ENCODE measurements at regions not wholly inside any gene's neighbourhood (a gene's known extent, or its start where the extent isn't known, plus 50 kb on each side); places are given as distances from the start of the nearest gene placed in this dataset.

- Mint-ChIP-seq H3K27ac (no peak overlapping the region), H3K36me3 (no peaks in the 10 kb centered on the region), H3K4me3 (no peak overlapping the region), H3K27me3 (ENCODE audit: low read depth) (no peaks in the 10 kb centered on the region; the same call in 1 of the 2 replicates), H3K9me3 (peaks cover 7% of the 10 kb centered on the region; the same call in 1 of the 2 replicates), H3K4me1 (peaks cover 34% of the 10 kb centered on the region)
- ChIA-PET CTCF (interaction anchor here (0.8 to 1.4 kb wide), 3 partner anchors 78 to 179 kb away, joined by 3 to 9 read pairs (median 4); no protein-coding TSS in a partner anchor), POLR2A (no interaction called here)
- DNase-seq (ENCODE audit: low spot score) (no peak), ATAC-seq (no peak)
- TF ChIP-seq ZSCAN18 (CRISPR knock-in tag; IDR thresholded peaks at IDR 0.05) (no peak), ZNF138 (CRISPR knock-in tag; conservative IDR thresholded peaks at IDR 0.05) (no peak), KAT7 (CRISPR knock-in tag; IDR thresholded peaks at IDR 0.05; ENCODE audit: borderline replicate concordance) (no peak), NR2C2 (CRISPR knock-in tag; IDR thresholded peaks at IDR 0.05) (no peak)
Observed at GRCh38 chr15:79674124-79674465, 222.7 kb downstream of the MTHFS start.

- H3K4me3 Mint-ChIP-seq: no peak overlapping the region
- H3K36me3 Mint-ChIP-seq: no peaks in the 10 kb centered on the region
- H3K9me3 Mint-ChIP-seq: no peaks in the 10 kb centered on the region; the same call in 1 of the 2 replicates
- POLR2A ChIA-PET: no interaction called here
- CTCF ChIA-PET: interaction anchor here (1.2 to 3.1 kb wide), 2 partner anchors 92 to 177 kb away, joined by 3 to 13 read pairs; no protein-coding TSS in a partner anchor
- ATAC-seq: no peak; the same call in 1 of the 2 replicates
- H3K27ac Mint-ChIP-seq: no peak overlapping the region
- DNase-seq (ENCODE audit: low spot score): no peak
- peaks cover 47% of the 10 kb centered on the region for H3K4me1 Mint-ChIP-seq
- no peaks in the 10 kb centered on the region; the same call in 1 of the 2 replicates for H3K27me3 Mint-ChIP-seq (ENCODE audit: low read depth)
- TF ChIP-seq PRRX2 (CRISPR knock-in tag; IDR thresholded peaks at IDR 0.05): no peak
- no peak for TF ChIP-seq ESRRA (CRISPR knock-in tag; IDR thresholded peaks at IDR 0.05; ENCODE audit: borderline replicate concordance)
- TF ChIP-seq KAT7 (CRISPR knock-in tag; IDR thresholded peaks at IDR 0.05; ENCODE audit: borderline replicate concordance): no peak
- no peak for TF ChIP-seq JAZF1 (CRISPR knock-in tag; IDR thresholded peaks at IDR 0.05)
- no peak for TF ChIP-seq TEAD4 (CRISPR knock-in tag; IDR thresholded peaks at IDR 0.05)
- TF ChIP-seq GTF2I (CRISPR knock-in tag; conservative IDR thresholded peaks at IDR 0.05): no peak
- TF ChIP-seq JUN (CRISPR knock-in tag; IDR thresholded peaks at IDR 0.05): no peak
- no peak for TF ChIP-seq ZNF138 (CRISPR knock-in tag; conservative IDR thresholded peaks at IDR 0.05)
Observed at GRCh38 chr15:79675982-79676381, 220.8 kb downstream of the MTHFS start.

GRCh38 chr15:79676621-79677020, 220.2 kb downstream of the MTHFS start:
- Mint-ChIP-seq H3K36me3 (no peaks in the 10 kb centered on the region), H3K4me3 (no peak overlapping the region), H3K9me3 (no peaks in the 10 kb centered on the region; the same call in 1 of the 2 replicates), H3K27me3 (ENCODE audit: low read depth) (no peaks in the 10 kb centered on the region; the same call in 1 of the 2 replicates), H3K27ac (no peak overlapping the region), H3K4me1 (peaks cover 49% of the 10 kb centered on the region)
- no peak for ATAC-seq
- no peak for DNase-seq (ENCODE audit: low spot score)
- ChIA-PET CTCF (interaction anchor here (1.0 to 3.1 kb wide), 6 partner anchors 14 to 179 kb away, joined by 3 to 13 read pairs (median 3); no protein-coding TSS in a partner anchor), POLR2A (interaction anchor here (0.5 kb wide), 1 partner anchor 213 kb away, joined by 3 read pairs; no protein-coding TSS in a partner anchor)
- TF ChIP-seq NR3C1 (CRISPR knock-in tag; conservative IDR thresholded peaks at IDR 0.05; ENCODE audit: low read depth) (no peak), RORB (CRISPR knock-in tag; IDR thresholded peaks at IDR 0.05) (no peak), ZNF671 (CRISPR knock-in tag; IDR thresholded peaks at IDR 0.05) (no peak), ELF4 (CRISPR knock-in tag; IDR thresholded peaks at IDR 0.05; ENCODE audit: low read depth) (no peak), TP53 (CRISPR knock-in tag; IDR thresholded peaks at IDR 0.05) (no peak), ERG (CRISPR knock-in tag; IDR thresholded peaks at IDR 0.05) (no peak), USF1 (CRISPR knock-in tag; IDR thresholded peaks at IDR 0.05) (no peak), USF2 (CRISPR knock-in tag; IDR thresholded peaks at IDR 0.05) (no peak), ATF2 (CRISPR knock-in tag; IDR thresholded peaks at IDR 0.05; ENCODE audit: borderline replicate concordance, low read depth) (no peak), ATF3 (CRISPR knock-in tag; conservative IDR thresholded peaks at IDR 0.05) (no peak), ZNF317 (CRISPR knock-in tag; IDR thresholded peaks at IDR 0.05; ENCODE audit: borderline replicate concordance, low read depth) (no peak), FOXK1 (CRISPR knock-in tag; IDR thresholded peaks at IDR 0.05) (no peak), ZNF532 (CRISPR knock-in tag; IDR thresholded peaks at IDR 0.05; ENCODE audit: borderline replicate concordance) (no peak)

Measured in WTC11 (cell line).